GM12891 (cell line): ENCODE measurements at regions not wholly inside any gene's neighbourhood (a gene's known extent, or its start where the extent isn't known, plus 50 kb on each side); places are given as distances from the start of the nearest gene placed in this dataset.

Experiments used
- POLR2AphosphoS5 ChIP-seq: IDR thresholded peaks from 2 replicates; pipeline ENCODE4 v1.6.1; 2011; ENCODE audit warnings: low read depth, low read length, control low read depth
- TAF1 ChIP-seq: IDR thresholded peaks from 2 replicates; pipeline ENCODE4 v1.6.1; 2011; ENCODE audit warnings: low read depth, low read length, control low read depth

DNA sequence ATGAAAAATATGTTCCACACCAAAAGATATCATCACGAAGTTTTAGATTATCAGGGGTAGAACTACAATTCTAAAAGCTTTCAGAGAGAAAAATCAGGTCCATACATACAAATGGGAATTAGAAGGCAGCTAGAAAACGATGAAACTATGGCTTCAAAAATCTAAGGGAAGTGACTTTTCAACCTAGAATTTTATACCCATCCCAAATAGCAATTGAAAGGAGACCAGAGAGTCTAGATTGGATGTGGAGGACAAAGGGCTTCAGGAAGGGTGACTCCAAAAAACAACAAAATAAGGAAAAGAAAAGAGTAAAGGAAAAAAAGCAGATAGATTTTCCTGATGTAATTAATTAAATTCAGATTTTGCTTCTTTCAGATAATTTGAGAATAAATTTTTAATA lies 72.0 kb upstream of the CEP78 start:
- no peak for TF ChIP-seq POLR2AphosphoS5
- TF ChIP-seq TAF1: no peak
